GM19023 (cell line): ENCODE measurements at regions not wholly inside any gene's neighbourhood (a gene's known extent, or its start where the extent isn't known, plus 50 kb on each side); places are given as distances from the start of the nearest gene placed in this dataset.
"Not testable (repeated sequence)": the region's sequence is repeated elsewhere in the genome, so short reads cannot be mapped to it uniquely, and the experiment has no call there.

Experiments used
- ATAC-seq: cut with Tn5 transposase; IDR thresholded peaks from one replicate; pipeline ENCODE4 v1.9.1; 2021; ENCODE audit warnings: mild to moderate bottlenecking, moderate library complexity; ENCODE audit not compliant: unreplicated experiment

GRCh38 chr1:70812442-70813109, 235.0 kb downstream of the PTGER3 start:
- ATAC-seq, result no peak

DNA sequence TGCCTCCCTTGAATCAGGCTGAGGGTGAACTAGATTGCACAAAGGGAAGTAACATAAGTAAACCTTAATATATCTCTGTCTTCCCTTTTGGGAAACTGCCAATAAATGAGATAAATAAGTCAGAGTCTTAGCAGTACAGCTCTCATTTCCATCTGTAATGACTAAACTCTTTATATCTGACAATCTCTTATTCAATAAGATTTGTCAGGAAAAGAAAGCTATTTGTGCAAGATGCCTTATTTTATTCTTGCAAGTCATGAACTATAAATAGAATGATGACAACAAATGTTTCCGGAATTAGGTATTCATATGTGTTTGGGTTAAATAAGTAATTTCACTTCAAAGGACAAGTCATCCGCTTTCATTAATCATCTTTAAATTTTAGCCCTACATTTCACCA, 229.2 kb downstream of the PTGER3 start:
- no peak for ATAC-seq

- no peak for ATAC-seq
Measured at GRCh38 chr1:70819231-70819630, 228.4 kb downstream of the PTGER3 start.

- ATAC-seq, result no peak
Measured at GRCh38 chr1:70819785-70820184, 227.8 kb downstream of the PTGER3 start.

DNA sequence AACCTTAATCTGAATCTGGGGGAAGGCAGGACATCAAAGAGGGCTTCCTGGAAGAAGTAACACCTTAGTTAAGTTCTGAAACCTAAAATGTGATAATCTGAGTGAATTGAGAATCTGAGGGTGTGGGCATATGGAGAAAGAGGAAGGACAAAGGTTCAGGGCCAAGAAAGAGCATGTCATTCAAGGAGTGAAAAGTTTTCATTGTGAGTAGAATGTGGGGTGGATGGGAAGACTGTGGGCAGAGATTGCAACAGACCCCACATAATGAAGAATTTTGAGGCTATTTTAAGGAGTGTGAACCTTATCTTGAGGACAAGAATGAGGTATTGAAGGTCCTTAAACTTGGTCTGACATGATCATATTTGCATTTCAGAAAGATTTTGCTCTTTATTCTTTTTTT, 227.2 kb downstream of the PTGER3 start:
- ATAC-seq, result no peak

DNA sequence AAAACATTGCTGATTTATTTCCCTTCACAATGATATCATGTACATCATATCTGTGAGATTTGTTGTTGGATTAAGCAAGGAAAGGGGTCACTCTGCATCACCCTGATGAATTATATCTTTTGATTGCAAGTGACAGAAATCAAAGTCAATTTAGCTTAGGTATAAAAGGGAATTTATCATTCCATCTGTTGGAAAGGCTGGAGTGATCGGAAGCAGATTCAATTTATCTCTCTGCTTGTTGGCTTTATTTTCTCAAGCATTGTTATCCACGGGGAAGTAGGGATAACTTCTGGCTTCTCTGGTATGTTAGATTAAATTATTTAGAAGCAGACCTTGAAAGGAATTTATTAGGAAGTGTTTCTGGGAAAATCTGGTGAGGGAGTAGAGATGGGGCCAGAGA, 226.6 kb downstream of the PTGER3 start:
- ATAC-seq, result no peak

DNA sequence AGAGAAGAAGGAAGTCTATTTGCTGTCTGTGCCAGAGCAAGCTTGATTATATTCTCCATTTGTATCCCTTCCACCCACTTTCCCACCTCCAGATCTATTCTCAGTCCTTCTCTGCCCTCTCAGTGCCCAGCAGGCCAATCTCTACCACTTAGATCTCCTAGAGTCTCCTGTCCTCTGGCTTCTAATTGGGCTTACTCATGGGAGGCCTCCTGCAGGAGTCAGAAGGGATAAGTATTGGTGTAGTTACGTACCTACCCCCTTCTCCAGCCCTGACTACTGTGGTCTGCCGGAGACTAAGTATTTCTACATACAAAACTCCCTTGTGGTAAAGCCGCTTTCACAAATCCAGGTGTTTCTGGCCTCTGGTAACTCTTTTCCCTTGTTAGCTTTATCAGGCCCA, 221.2 kb downstream of the PTGER3 start:
- ATAC-seq, result no peak

- ATAC-seq, result no peak
Measured at GRCh38 chr1:70827030-70827429, 220.6 kb downstream of the PTGER3 start.

DNA sequence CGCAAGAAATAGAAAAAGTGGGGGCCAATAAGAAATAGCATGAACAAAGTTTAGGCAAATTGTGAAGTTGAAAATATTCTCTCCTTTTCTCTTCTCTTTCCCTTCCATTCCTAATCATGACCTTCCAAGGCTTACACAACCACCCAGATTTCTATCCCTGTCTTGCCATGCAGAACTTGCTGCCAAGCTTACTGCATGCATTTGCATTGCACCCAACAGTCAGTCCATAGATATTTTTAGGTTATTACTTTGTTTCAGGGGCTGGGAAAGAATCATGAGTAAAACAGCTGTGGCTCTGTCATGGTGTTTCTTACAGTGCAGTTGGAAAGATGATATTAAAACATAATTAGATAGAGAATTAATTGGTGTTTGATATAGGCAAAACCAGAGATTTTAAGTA, 219.4 kb downstream of the PTGER3 start:
- no peak for ATAC-seq

DNA sequence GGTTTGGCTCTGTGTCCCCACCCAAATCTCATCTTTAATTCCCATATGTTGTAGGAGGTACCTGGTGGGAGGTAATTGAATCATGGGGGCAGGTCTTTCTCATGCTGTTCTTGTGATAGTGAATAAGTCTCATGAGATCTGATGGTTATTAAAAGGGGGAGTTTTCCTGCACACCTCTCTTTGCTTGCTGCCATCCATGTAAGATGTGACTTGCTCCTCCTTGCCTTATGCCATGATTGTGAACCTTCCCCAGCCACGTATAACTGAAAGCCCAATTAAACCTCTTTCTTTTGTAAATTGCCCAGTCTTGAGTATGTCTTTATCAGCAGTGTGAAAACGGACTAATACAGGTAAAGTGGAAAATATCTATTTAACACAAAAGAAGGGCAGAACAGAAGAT, 213.3 kb downstream of the PTGER3 start:
- not testable (repeated sequence) for ATAC-seq

DNA sequence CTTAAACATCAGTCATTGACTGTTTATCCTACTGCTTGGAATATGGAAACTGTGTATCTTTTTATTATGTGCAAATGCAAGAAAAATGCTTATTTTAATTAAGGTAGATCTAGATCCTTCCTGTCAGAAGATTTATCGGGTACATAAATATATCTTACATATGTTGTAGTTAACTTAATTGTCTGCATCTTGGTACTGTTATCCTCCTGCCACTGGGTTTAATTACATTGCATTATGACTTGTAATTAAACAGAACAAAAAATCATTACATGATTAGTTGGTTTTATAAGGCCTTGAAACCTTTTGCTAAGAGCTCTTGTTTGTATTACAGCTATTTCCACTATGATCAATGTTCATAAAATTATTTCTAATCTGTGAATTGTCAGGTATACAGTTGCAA, 211.2 kb downstream of the PTGER3 start:
- ATAC-seq, result no peak

DNA sequence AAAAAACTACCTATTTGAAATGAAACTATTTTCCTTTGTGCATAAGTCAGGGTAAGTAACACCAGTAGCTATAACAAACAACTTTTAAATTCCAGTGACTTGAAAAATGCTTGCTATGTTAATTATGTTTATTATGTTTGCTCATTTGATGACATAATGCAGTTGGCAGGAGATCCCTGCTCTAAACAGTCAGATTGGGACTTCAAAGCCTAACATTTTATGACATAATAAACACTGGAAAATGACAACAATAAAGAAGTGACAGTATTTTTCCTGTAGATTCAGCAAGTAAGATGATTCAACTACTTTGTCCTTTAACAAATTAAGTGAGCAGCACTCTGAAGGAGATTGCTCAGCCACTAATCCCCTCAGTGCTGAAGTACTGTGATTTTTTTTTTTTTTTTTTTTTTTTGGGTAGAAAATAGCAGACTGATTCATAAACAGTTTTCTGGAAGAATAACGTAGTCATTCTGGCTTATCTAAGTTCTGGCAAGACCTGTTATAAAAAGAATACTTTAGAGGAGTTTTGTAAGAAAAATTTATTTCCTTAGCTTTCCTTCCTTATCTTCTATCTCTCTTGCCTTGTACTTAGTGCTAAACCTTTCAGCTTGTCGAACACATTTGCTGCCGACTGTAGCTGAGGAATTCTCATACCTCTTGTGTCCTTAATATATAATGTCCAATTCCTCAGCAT, 207.2 kb downstream of the PTGER3 start:
- ATAC-seq, result no peak

DNA sequence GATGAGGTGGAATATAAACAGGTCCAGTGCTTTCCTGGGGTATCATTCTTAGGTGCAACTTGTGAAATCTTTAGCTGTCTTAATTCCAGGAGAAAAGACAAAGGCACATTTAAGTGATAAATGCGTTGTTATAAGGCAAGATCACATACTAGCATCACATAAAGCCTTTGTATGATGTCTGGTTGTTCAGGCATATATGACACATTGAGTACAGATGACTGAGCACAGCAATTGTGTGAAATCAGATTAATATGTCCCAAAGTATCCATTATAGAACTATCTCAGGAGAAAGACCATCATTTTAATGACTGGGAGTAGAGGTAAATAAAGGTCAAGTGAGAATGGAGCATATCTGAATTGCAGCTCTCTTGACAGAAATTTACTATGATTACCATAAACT, 205.1 kb downstream of the PTGER3 start:
- ATAC-seq, result no peak

DNA sequence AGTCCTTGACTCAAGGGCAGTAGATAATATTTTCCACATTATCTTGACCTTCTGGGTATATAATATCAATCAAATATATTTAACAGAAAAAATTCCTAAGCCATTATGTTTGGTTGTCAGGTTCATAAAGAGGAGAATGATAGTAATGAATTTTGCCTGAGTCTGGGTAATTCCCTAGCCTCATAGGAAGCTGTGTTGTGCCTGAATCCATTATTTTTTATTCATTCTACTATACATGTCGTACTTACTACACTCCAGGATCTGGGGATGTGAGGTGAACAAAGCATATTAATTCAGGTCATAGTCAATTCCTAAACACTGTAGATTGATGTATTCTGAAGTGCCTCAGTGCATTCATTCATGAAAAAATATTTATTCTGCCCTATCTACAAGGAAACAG, 204.2 kb downstream of the PTGER3 start:
- no peak for ATAC-seq

DNA sequence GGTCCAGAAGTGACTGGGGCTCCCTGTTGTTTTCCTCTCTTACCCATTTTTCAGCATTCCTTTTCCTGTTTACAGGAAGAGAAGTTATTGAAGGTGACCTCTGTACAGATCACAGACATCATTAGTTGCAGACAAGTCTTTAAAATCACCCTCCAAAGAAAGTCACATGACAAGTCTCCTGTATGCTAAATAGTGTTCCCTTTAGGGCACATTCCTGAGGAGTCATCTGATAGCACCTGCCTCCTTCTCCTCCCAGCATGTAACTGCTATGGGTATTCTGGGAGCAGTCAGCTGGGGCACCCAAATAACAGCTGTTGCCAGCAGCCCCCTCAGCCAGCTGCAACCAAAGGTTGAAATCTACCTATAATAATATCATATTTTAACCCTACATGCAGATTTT, 200.6 kb downstream of the PTGER3 start:
- ATAC-seq, result no peak

DNA sequence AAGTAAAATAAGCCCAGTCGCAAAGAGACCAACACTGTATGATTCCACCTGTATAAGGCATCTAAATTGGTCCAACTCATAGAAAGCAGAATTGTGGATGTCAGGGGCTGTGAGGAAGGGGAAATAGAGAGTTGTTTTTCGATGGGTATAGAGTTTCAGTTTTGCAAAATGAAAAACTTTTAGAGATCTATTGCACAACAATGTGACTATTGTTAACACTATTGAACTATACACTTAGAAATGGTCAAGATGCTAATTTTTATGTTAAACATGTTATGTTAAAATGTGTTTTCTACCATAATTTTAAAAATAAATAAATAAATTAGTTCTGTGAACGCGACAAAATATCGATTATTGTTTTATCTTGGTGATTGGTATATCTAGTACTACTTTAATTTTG, 192.4 kb downstream of the PTGER3 start:
- no peak for ATAC-seq

DNA sequence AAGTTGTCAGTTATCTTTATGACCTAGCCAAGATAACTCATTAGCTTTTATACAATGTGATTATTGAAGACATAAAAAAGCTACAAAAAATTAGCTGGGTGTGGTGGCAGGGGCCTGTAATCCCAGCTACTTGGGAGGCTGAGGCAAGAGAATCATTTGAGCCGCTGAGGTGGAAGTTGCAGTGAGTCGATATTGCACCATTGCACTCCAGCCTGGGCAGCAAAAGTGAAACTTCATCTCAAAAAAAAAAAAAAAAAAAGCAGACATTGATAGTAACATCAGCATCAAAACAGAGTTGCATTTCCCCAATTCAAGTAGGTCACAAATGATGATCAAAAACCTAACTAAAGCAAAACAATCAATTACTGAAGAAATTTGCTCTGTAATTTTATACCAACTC, 191.4 kb downstream of the PTGER3 start:
- ATAC-seq, result no peak

- ATAC-seq, result no peak
Measured at GRCh38 chr1:70863239-70863638, 184.4 kb downstream of the PTGER3 start.

DNA sequence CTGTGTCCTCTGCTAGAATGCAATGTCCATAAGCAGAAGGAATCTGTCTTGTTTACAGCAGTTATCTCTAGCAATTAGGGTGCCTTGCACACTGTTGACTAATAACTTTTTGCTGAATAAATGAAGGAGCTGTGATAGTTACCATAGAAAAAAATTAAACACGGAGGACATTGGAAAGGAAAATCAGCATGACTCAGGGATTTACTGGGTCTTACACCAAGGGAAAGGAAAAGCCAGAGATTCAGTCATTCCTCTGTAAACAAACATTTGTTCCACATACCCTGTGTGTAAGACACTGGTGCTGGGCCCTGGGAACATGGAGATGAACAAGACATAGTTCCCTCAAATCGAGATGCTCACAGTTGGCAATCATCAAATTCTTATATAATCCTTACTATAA, 183.3 kb downstream of the PTGER3 start:
- ATAC-seq, result no peak

- no peak for ATAC-seq
Measured at GRCh38 chr1:70866542-70867264, 180.9 kb downstream of the PTGER3 start.

DNA sequence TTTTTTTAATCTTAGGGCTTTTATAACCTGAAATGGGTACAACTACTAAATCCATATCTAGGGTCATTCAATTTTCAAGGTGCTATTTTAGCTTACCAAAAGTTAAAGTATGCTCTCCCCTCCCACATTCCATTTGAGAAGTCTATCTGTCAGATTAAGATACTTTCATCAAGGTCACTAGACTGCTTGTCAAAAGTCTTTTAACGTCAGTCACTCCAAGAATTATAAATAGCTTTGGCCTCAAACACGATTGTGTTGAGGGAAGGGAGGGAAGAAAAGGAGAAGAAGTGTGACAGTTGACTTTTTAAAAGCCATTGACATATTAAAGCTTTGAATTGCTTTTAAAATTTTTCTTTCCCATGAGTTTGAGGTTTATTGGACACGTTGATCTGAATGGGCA, 175.8 kb downstream of the PTGER3 start:
- no peak for ATAC-seq

DNA sequence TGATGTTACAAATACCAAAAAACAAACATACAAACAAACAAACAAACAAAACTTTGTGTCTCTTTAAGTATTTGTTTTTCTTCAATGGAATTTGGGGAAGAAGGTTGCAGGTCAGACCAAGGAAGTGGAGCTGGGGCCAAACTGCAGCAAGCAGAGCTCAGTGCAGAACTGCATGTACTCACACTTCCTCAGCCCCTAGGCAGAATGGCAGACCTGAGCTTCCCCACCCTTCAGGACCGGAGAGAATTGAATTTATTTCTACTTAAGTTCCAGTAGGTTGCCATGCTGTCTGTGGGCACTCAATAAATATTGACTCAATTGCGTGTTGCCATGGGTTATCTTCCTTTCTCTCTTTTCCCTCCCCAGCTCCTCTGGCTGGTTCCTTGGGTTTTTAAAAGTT, 173.6 kb downstream of the PTGER3 start:
- no peak for ATAC-seq
